ENCODE measurements at regions not wholly inside any gene's neighbourhood (a gene's known extent, or its start where the extent isn't known, plus 50 kb on each side); places are given as distances from the start of the nearest gene placed in this dataset.

GRCh38 chr4:67080046-67080557 is 465.2 kb downstream of the CENPC start:
- DNase-seq (no peak), ATAC-seq (peak; percentile 23 to 53)
- intact Hi-C loops (cut with DNase I), result no loop called here

GRCh38 chr4:67071641-67072040 is 473.7 kb downstream of the CENPC start:
- ATAC-seq (no peak), DNase-seq (no peak)
- intact Hi-C loops (cut with DNase I), result no loop called here

GRCh38 chr4:67055319-67055718 is 490.0 kb downstream of the CENPC start:
- intact Hi-C loops (cut with DNase I), result no loop called here
- ATAC-seq (no peak), DNase-seq (no peak)

- no peak for ATAC-seq
- no peak for DNase-seq
- intact Hi-C loops (cut with DNase I), result no loop called here
Measured at GRCh38 chr4:67054896-67055295, 490.4 kb downstream of the CENPC start.

GRCh38 chr4:67052814-67053675 is 492.3 kb downstream of the CENPC start:
- intact Hi-C loops (cut with DNase I), result no loop called here
- ATAC-seq (no peak), DNase-seq (no peak)

GRCh38 chr4:67051000-67051789 is 494.1 kb downstream of the CENPC start:
- DNase-seq (no peak), ATAC-seq (no peak)
- intact Hi-C loops (cut with DNase I), result no loop called here

- intact Hi-C loops (cut with DNase I), result no loop called here
- ATAC-seq (no peak), DNase-seq (no peak)
Measured at GRCh38 chr4:67049446-67049845, 495.9 kb downstream of the CENPC start.

- no peak for ATAC-seq
- intact Hi-C loops (cut with DNase I), result no loop called here
- DNase-seq, result no peak
Measured at GRCh38 chr4:67048530-67048929, 496.8 kb downstream of the CENPC start.

- ATAC-seq (no peak), DNase-seq (no peak)
- intact Hi-C loops (cut with DNase I), result no loop called here
Measured at GRCh38 chr4:67040315-67040714, 505.0 kb downstream of the CENPC start.

GRCh38 chr4:67038228-67038566 is 507.1 kb downstream of the CENPC start:
- DNase-seq (no peak), ATAC-seq (no peak)
- intact Hi-C loops (cut with DNase I), result no loop called here

- intact Hi-C loops (cut with DNase I), result no loop called here
- ATAC-seq (no peak), DNase-seq (no peak)
Measured at GRCh38 chr4:67037504-67038227, 507.6 kb downstream of the CENPC start.

GRCh38 chr4:67036791-67037190 is 508.5 kb downstream of the CENPC start:
- DNase-seq, result no peak
- intact Hi-C loops (cut with DNase I), result no loop called here
- no peak for ATAC-seq

GRCh38 chr4:67035986-67036385 is 509.3 kb downstream of the CENPC start:
- intact Hi-C loops (cut with DNase I), result no loop called here

GRCh38 chr4:67035501-67035900 is 509.8 kb downstream of the CENPC start:
- intact Hi-C loops (cut with DNase I), result no loop called here
- DNase-seq (no peak), ATAC-seq (peak in 1 of 2 donors; percentile 65)

More at GRCh38 chr4:67035986-67036385, 509.3 kb downstream of the CENPC start:
- DNase-seq (no peak), ATAC-seq (no peak)

GRCh38 chr4:67030636-67031035 is 514.7 kb downstream of the CENPC start:
- DNase-seq (no peak), ATAC-seq (no peak)
- intact Hi-C loops (cut with DNase I), result no loop called here

- intact Hi-C loops (cut with DNase I), result no loop called here
- ATAC-seq (no peak), DNase-seq (no peak)
Measured at GRCh38 chr4:67020438-67020797, 524.9 kb downstream of the CENPC start.

GRCh38 chr4:67019686-67020437 is 525.4 kb downstream of the CENPC start:
- DNase-seq (no peak), ATAC-seq (peak in 1 of 2 donors; percentile 59)
- intact Hi-C loops (cut with DNase I), result no loop called here

GRCh38 chr4:67014592-67014991 is 530.7 kb downstream of the CENPC start:
- no peak for ATAC-seq
- DNase-seq, result no peak
- intact Hi-C loops (cut with DNase I), result no loop called here

GRCh38 chr4:67006791-67007190 is 538.5 kb downstream of the CENPC start:
- ATAC-seq, result no peak
- no peak for DNase-seq
- intact Hi-C loops (cut with DNase I), result no loop called here

Measured in left cardiac atrium (tissue), 4 donors.